MV-4-11 (cell line): ENCODE measurements at regions not wholly inside any gene's neighbourhood (a gene's known extent, or its start where the extent isn't known, plus 50 kb on each side); places are given as distances from the start of the nearest gene placed in this dataset.
"Not testable (repeated sequence)": the region's sequence is repeated elsewhere in the genome, so short reads cannot be mapped to it uniquely, and the experiment has no call there.

Experiments
- DNase-seq: peaks from one replicate; lab custom pipeline; 2025; lab: John Stamatoyannopoulos, UW

GRCh38 chr10:57336865-57337264 is 930.8 kb downstream of the IPMK start:
- DNase-seq, result no peak

- no peak for DNase-seq
These were observed 931.4 kb downstream of the IPMK start for GRCh38 chr10:57336341-57336740.

- DNase-seq, result no peak
These were observed 933.2 kb downstream of the IPMK start for GRCh38 chr10:57334523-57334922.

- DNase-seq, result no peak
These were observed 933.8 kb downstream of the IPMK start for GRCh38 chr10:57333880-57334279.

GRCh38 chr10:57321400-57321854 is 946.3 kb downstream of the IPMK start:
- not testable (repeated sequence) for DNase-seq

- DNase-seq, result no peak
These were observed 947.3 kb downstream of the IPMK start for GRCh38 chr10:57320416-57320815.

GRCh38 chr10:57314046-57314445 is 953.0 kb upstream of the ZWINT start:
- no peak for DNase-seq

- no peak for DNase-seq
These were observed 942.5 kb upstream of the ZWINT start for GRCh38 chr10:57303566-57303965.

GRCh38 chr10:57300718-57301117 is 939.7 kb upstream of the ZWINT start:
- no peak for DNase-seq

GRCh38 chr10:57294698-57295097 is 933.6 kb upstream of the ZWINT start:
- peak; percentile 81 for DNase-seq

GRCh38 chr10:57288754-57289153 is 927.7 kb upstream of the ZWINT start:
- no peak for DNase-seq

- peak; percentile 93 for DNase-seq
These were observed 901.8 kb upstream of the ZWINT start for GRCh38 chr10:57262892-57263291.

- peak; percentile 70 for DNase-seq
These were observed 899.1 kb upstream of the ZWINT start for GRCh38 chr10:57260175-57260574.

- no peak for DNase-seq
These were observed 888.7 kb upstream of the ZWINT start for GRCh38 chr10:57249615-57250281.

GRCh38 chr10:57247271-57247670 is 886.2 kb upstream of the ZWINT start:
- DNase-seq, result no peak

GRCh38 chr10:57225920-57226319 is 864.9 kb upstream of the ZWINT start:
- no peak for DNase-seq

- DNase-seq, result no peak
These were observed 863.8 kb upstream of the ZWINT start for GRCh38 chr10:57224811-57225210.

- no peak for DNase-seq
These were observed 861.5 kb upstream of the ZWINT start for GRCh38 chr10:57222603-57223002.

- DNase-seq, result no peak
These were observed 861.1 kb upstream of the ZWINT start for GRCh38 chr10:57222129-57222528.

- DNase-seq, result no peak
These were observed 860.6 kb upstream of the ZWINT start for GRCh38 chr10:57221674-57222073.

- no peak for DNase-seq
These were observed 857.3 kb upstream of the ZWINT start for GRCh38 chr10:57218382-57218781.

GRCh38 chr10:57202356-57202755 is 841.3 kb upstream of the ZWINT start:
- no peak for DNase-seq

- DNase-seq, result no peak
These were observed 827.8 kb upstream of the ZWINT start for GRCh38 chr10:57188846-57189245.

- no peak for DNase-seq
These were observed 825.1 kb upstream of the ZWINT start for GRCh38 chr10:57186201-57186600.
